ENCODE measurements at regions not wholly inside any gene's neighbourhood (a gene's known extent, or its start where the extent isn't known, plus 50 kb on each side); places are given as distances from the start of the nearest gene placed in this dataset.

- DNase-seq: no peak
- TF ChIP-seq CTCF (IDR thresholded peaks at IDR 0.05; ENCODE audit: low read depth, low read length, missing control alignments): peak; percentile 53
- no peaks in the 10 kb centered on the region for H3K27me3 ChIP-seq (replicated peaks)
- in situ Hi-C loops (cut with HindIII; ENCODE audit: low pct_ligation_motif_present, low sequenced_read_pairs): no loop called here
- no peak overlapping the region for H3K27ac ChIP-seq
- H3K4me3 ChIP-seq (ENCODE audit: low read depth, low read length): no peak overlapping the region
- no peaks in the 10 kb centered on the region for H3K36me3 ChIP-seq (replicated peaks)
These were observed 370.7 kb upstream of the SYT4 start for GRCh38 chr18:43648002-43648401.

- Histone ChIP-seq H3K27ac (no peak overlapping the region), H3K36me3 (replicated peaks) (no peaks in the 10 kb centered on the region), H3K4me3 (ENCODE audit: low read depth, low read length) (no peak overlapping the region), H3K27me3 (replicated peaks) (no peaks in the 10 kb centered on the region)
- no peak for DNase-seq
- in situ Hi-C loops (cut with HindIII; ENCODE audit: low pct_ligation_motif_present, low sequenced_read_pairs): no loop called here
- TF ChIP-seq CTCF (IDR thresholded peaks at IDR 0.05; ENCODE audit: low read depth, low read length, missing control alignments): no peak
These were observed 372.5 kb upstream of the SYT4 start for GRCh38 chr18:43649649-43650357.

GRCh38 chr18:43650426-43650825 is 373.1 kb upstream of the SYT4 start:
- no peak for DNase-seq
- Histone ChIP-seq H3K27me3 (replicated peaks) (no peaks in the 10 kb centered on the region), H3K27ac (no peak overlapping the region), H3K36me3 (replicated peaks) (no peaks in the 10 kb centered on the region), H3K4me3 (ENCODE audit: low read depth, low read length) (no peak overlapping the region)
- in situ Hi-C loops (cut with HindIII; ENCODE audit: low pct_ligation_motif_present, low sequenced_read_pairs): no loop called here
- no peak for TF ChIP-seq CTCF (IDR thresholded peaks at IDR 0.05; ENCODE audit: low read depth, low read length, missing control alignments)

GRCh38 chr18:43651057-43651456 is 373.8 kb upstream of the SYT4 start:
- no peak for DNase-seq
- Histone ChIP-seq H3K27me3 (replicated peaks) (no peaks in the 10 kb centered on the region), H3K36me3 (replicated peaks) (no peaks in the 10 kb centered on the region), H3K4me3 (ENCODE audit: low read depth, low read length) (no peak overlapping the region), H3K27ac (no peak overlapping the region)
- in situ Hi-C loops (cut with HindIII; ENCODE audit: low pct_ligation_motif_present, low sequenced_read_pairs): no loop called here
- TF ChIP-seq CTCF (IDR thresholded peaks at IDR 0.05; ENCODE audit: low read depth, low read length, missing control alignments): no peak

GRCh38 chr18:43656547-43656946 is 379.3 kb upstream of the SYT4 start:
- no peak for TF ChIP-seq CTCF (IDR thresholded peaks at IDR 0.05; ENCODE audit: low read depth, low read length, missing control alignments)
- Histone ChIP-seq H3K36me3 (replicated peaks) (no peaks in the 10 kb centered on the region), H3K4me3 (ENCODE audit: low read depth, low read length) (no peak overlapping the region), H3K27ac (no peak overlapping the region), H3K27me3 (replicated peaks) (no peaks in the 10 kb centered on the region)
- in situ Hi-C loops (cut with HindIII; ENCODE audit: low pct_ligation_motif_present, low sequenced_read_pairs): no loop called here
- no peak for DNase-seq

- H3K27ac ChIP-seq: no peak overlapping the region
- in situ Hi-C loops (cut with HindIII; ENCODE audit: low pct_ligation_motif_present, low sequenced_read_pairs): no loop called here
- TF ChIP-seq CTCF (IDR thresholded peaks at IDR 0.05; ENCODE audit: low read depth, low read length, missing control alignments): peak; percentile 63
These were observed 384.3 kb upstream of the SYT4 start for GRCh38 chr18:43661570-43661969.

More at GRCh38 chr18:43661570-43661969, 384.3 kb upstream of the SYT4 start:
- Histone ChIP-seq H3K27me3 (replicated peaks) (no peaks in the 10 kb centered on the region), H3K36me3 (replicated peaks) (no peaks in the 10 kb centered on the region), H3K4me3 (ENCODE audit: low read depth, low read length) (no peak overlapping the region)
- peak; percentile 66 for DNase-seq

Data from brain microvascular endothelial cell (primary cell).